Epithelial cell of esophagus (primary cell): ENCODE measurements at regions not wholly inside any gene's neighbourhood (a gene's known extent, or its start where the extent isn't known, plus 50 kb on each side); places are given as distances from the start of the nearest gene placed in this dataset.
A peak's percentile ranks its signal among the peaks of the same experiment; 100 is the strongest.

Experiments
- DNase-seq: peaks from one replicate; pipeline ENCODE4 v3.0.0; 2010; ENCODE audit warnings: low read depth
- H3K4me3 ChIP-seq: 2 replicates; pipeline ENCODE4 v1.5.1; 2011; ENCODE audit warnings: mild to moderate bottlenecking, low read length, control low read depth
- TF ChIP-seq, protein P1 (sequence below): IDR thresholded peaks from 2 replicates; pipeline ENCODE4 v1.5.1; 2011; ENCODE audit warnings: low read depth, mild to moderate bottlenecking, low read length, control low read depth, inconsistent platforms; ENCODE audit not compliant: insufficient read depth; ENCODE audit errors: missing control alignments

- DNase-seq: no peak
- no peak overlapping the region for H3K4me3 ChIP-seq
- TF ChIP-seq, protein P1, sequence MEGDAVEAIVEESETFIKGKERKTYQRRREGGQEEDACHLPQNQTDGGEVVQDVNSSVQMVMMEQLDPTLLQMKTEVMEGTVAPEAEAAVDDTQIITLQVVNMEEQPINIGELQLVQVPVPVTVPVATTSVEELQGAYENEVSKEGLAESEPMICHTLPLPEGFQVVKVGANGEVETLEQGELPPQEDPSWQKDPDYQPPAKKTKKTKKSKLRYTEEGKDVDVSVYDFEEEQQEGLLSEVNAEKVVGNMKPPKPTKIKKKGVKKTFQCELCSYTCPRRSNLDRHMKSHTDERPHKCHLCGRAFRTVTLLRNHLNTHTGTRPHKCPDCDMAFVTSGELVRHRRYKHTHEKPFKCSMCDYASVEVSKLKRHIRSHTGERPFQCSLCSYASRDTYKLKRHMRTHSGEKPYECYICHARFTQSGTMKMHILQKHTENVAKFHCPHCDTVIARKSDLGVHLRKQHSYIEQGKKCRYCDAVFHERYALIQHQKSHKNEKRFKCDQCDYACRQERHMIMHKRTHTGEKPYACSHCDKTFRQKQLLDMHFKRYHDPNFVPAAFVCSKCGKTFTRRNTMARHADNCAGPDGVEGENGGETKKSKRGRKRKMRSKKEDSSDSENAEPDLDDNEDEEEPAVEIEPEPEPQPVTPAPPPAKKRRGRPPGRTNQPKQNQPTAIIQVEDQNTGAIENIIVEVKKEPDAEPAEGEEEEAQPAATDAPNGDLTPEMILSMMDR: no peak
These were observed 139.9 kb downstream of the ZNF608 start for GRCh38 chr5:124606543-124606942.

GRCh38 chr5:124606093-124606492 lies 140.3 kb downstream of the ZNF608 start:
- no peak overlapping the region for H3K4me3 ChIP-seq
- TF ChIP-seq, protein P1: no peak
- no peak for DNase-seq

- TF ChIP-seq, protein P1: no peak
- H3K4me3 ChIP-seq: no peak overlapping the region
- DNase-seq: peak; percentile 86
These were observed 140.9 kb downstream of the ZNF608 start for GRCh38 chr5:124605541-124605940.

DNA sequence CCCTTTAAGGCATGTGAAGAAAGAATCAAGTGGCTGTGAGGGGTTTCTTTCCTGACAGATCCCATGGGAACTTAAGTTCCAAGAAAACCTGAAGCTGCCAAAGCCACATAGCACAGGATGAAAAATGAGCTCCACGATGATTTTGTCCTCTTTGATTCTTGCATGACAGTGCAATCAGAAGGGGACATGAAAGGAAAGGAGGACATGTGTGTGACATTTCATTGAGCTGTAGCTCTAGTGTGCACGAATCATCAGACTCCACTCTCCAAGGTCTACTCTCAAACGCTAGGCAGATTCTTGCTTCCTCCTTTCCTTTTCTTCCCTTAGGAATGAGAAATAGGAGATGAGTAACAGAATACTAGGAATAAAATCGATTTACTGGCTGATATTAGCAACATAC lies 142.0 kb downstream of the ZNF608 start:
- TF ChIP-seq, protein P1: no peak
- DNase-seq: no peak
- no peak overlapping the region for H3K4me3 ChIP-seq

- TF ChIP-seq, protein P1: no peak
- DNase-seq: no peak
- no peak overlapping the region for H3K4me3 ChIP-seq
These were observed 143.4 kb downstream of the ZNF608 start for GRCh38 chr5:124602925-124603650.

GRCh38 chr5:124599028-124599973 lies 147.1 kb downstream of the ZNF608 start:
- TF ChIP-seq, protein P1: no peak
- peak; percentile 46 for DNase-seq

More at GRCh38 chr5:124599028-124599973, 147.1 kb downstream of the ZNF608 start:
- H3K4me3 ChIP-seq: no peak overlapping the region
